G401 (cell line): ENCODE measurements at regions not wholly inside any gene's neighbourhood (a gene's known extent, or its start where the extent isn't known, plus 50 kb on each side); places are given as distances from the start of the nearest gene placed in this dataset.
"Not testable (repeated sequence)": the region's sequence is repeated elsewhere in the genome, so short reads cannot be mapped to it uniquely, and the experiment has no call there.

ENCODE experiments used
- DNase-seq: peaks from one replicate; pipeline ENCODE4 v3.0.0-alpha.2; 2015; ENCODE audit warnings: low spot score
- in situ Hi-C: cut with HindIII; loops from 2 replicates; pipeline ENCODE4 v1.10.0; 2016; ENCODE audit warnings: low sequenced_read_pairs, mixed read lengths

GRCh38 chr6:48417927-48418326 is 306.9 kb upstream of the PTCHD4 start:
- DNase-seq: no peak
- in situ Hi-C loops: no loop called here

DNA sequence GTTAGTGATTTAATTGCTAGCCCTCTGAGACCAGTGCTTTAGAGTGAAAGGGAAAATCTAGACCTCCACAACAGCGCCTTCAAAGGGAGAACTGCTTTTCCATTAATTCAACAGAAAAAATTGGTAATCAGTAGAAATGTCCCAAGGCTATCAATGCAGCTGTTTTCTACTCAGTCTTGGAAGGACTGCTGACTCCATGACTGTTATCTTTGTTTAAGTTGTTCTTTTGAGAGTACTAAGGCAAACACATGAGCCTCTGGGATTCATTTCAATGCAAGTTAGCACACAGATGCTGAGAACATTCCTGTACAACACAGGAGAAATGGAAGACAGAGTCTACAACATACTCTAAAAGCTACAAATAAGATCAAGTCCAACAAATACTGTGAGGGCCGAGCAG is 301.7 kb upstream of the PTCHD4 start:
- in situ Hi-C loops: no loop called here
- DNase-seq: no peak

GRCh38 chr6:48404927-48405326 is 293.9 kb upstream of the PTCHD4 start:
- DNase-seq: no peak
- in situ Hi-C loops: no loop called here

GRCh38 chr6:48403587-48403986 is 292.6 kb upstream of the PTCHD4 start:
- no peak for DNase-seq
- in situ Hi-C loops: no loop called here

- DNase-seq: no peak
- in situ Hi-C loops: no loop called here
These were observed 290.0 kb upstream of the PTCHD4 start for GRCh38 chr6:48401016-48401415.

GRCh38 chr6:48397887-48398286 is 286.9 kb upstream of the PTCHD4 start:
- DNase-seq: no peak
- in situ Hi-C loops: no loop called here

DNA sequence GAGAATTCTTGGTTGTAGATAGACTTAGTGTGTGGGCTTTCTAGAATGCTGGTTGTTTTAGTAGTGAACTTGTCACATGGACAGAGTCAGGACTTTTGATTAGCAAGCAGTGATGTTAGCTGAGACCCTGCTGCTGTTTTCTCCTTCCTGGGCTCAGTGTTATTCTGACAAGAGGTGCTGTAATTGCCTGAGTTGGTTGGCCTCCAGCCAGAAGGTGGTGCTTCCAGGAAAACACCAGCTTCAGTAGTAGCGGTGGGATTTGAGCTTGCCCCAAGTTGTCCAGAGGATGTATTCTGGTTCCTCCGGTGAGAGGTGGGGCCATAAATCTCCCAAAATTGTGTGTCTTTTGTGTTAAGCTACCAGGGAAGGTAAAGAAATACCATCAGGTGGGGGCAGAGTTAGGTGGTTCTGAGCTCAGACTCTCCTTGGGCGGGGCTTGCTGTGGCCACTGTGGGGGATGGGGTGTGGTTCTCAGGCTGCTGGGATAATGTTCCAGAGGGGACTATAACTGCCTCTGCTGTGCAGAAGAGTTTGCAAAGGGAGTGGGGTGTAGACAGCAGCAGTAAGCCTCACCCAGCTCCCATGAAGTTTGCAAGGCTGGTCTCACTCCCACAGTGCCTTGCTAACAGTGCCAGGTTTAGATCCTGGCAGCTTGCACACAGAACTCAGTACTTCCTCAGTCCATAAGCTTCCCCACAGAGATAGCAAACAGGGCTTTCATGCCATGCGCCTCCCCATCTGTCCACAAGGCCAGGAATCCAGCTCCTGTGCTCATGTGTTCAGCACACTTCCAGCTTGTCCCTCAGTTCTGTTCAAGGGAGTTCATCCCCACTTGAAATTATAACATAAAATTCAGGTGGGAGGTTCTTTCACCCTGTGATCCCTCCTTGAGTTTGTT is 278.4 kb upstream of the PTCHD4 start:
- peak; percentile 4 for DNase-seq
- in situ Hi-C loops: no loop called here

DNA sequence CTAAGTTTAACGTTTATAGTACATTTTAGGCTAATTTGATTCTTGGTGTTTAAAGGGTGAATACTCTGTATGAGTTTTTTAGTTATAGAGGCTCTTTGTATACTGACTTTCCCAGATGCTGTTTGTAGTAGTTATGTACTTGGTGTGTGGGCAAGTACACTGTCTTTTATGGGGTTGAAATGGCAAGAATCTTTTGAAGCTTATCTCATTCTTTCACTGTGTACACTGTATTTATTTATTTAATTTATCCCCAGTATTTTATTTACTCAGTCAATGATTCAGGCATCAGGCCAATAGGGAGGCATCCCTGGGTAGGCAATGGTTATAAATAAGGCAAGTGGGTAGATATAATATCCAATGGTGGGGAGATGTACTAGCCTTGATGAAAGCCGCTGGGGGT is 277.0 kb upstream of the PTCHD4 start:
- no peak for DNase-seq

DNA sequence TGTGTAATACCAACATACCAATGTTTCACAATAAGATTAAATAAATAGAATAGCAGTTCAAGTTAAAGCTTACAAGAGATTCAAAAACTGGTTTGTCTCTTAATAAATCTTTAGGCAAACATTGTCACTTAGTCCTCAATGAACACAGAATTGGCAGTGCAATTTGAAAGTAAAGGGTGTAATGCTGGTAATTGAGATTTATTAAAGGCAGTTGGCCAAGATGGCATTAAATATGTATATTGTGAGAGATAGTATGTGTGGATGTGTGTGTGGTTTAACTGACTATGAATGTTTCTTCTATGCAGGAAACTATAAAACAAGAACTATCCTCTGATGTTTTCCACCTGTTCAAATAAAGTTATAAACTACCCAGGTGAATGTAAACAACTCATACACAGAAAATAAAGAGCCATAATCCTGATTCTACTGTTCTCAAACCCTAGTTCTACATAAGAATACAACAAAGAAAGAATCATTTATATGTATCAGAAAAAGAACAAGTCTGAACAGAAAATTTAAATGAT is 267.9 kb upstream of the PTCHD4 start:
- no peak for DNase-seq
- in situ Hi-C loops: no loop called here

More for the DNA sequence above, 277.0 kb upstream of the PTCHD4 start:
- in situ Hi-C loops: no loop called here

GRCh38 chr6:48377115-48377514 is 266.1 kb upstream of the PTCHD4 start:
- in situ Hi-C loops: no loop called here
- no peak for DNase-seq

DNA sequence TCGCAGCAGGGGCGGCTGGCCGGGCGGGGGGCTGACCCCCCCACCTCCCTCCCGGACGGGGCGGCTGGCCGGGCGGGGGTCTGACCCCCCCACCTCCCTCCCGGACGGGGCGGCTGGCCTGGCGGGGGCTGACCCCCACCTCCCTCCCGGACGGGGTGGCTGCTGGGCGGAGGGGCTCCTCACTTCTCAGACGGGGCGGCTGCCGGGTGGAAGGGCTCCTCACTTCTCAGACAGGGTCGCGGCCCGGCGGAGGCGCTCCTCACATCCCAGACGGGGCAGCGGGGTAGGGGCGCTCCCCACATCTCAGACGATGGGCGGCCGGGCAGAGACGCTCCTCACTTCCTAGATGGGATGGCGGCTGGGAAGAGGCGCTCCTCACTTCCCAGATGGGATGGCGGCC is 260.2 kb upstream of the PTCHD4 start:
- in situ Hi-C loops, DNase-seq: not testable (repeated sequence)

DNA sequence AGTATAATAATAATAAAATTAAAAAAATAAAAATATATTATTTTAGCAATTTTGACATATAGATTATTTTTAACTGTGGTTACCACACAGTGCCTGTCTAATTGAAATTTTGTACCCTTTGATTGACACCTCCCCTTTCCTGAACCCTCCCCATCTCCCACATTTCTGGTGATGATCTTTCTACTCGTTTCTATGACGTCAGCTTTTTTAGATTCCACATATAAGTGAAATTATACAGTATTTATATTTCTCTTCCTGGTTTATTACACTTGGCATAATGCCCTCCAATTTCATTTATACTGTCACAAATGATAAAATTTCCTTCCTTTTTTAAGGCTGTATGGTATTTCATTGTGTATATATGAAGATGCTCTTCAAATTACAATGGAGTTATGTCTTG is 258.1 kb upstream of the PTCHD4 start:
- no peak for DNase-seq
- in situ Hi-C loops: no loop called here

GRCh38 chr6:48325701-48326100 is 214.7 kb upstream of the PTCHD4 start:
- in situ Hi-C loops: no loop called here
- DNase-seq: peak; percentile 2

DNA sequence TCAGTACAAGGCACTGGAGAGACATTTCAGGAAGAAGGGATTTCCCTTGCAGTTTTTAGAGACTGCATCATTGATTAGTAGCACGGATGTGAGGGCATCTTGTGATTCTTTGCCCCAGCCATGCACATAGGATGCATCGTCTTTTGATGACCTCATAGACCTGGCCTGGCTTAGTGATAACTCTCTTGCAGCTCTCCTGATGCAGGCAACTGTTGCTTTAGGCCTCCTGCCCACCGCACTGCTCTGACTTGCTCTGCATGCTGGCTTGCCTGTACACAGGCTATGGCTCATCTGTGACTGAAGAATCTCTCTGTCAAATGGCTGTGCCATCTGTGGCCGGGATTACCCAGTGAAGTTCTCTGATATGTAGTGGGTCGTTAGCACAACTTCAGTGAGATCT is 207.7 kb upstream of the PTCHD4 start:
- in situ Hi-C loops: no loop called here
- DNase-seq: no peak

DNA sequence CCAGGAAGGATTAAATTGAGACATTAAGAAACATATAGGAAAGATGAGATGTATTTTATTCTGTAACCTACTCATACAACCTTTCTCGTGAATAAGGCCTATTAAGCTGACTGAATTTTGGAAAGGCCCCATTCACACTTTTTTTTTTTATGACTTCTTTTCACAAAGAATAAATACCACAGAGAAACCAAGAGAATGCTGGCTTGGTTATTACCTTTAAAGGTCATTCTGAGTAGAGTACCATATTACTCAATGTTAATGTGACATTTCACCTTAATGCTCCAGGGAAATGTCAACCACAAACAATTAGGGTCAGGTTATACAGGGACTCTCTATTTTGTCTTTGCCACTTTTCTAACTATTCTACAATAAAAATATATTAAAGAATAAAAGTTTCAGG is 204.9 kb upstream of the PTCHD4 start:
- DNase-seq: no peak
- in situ Hi-C loops: no loop called here

DNA sequence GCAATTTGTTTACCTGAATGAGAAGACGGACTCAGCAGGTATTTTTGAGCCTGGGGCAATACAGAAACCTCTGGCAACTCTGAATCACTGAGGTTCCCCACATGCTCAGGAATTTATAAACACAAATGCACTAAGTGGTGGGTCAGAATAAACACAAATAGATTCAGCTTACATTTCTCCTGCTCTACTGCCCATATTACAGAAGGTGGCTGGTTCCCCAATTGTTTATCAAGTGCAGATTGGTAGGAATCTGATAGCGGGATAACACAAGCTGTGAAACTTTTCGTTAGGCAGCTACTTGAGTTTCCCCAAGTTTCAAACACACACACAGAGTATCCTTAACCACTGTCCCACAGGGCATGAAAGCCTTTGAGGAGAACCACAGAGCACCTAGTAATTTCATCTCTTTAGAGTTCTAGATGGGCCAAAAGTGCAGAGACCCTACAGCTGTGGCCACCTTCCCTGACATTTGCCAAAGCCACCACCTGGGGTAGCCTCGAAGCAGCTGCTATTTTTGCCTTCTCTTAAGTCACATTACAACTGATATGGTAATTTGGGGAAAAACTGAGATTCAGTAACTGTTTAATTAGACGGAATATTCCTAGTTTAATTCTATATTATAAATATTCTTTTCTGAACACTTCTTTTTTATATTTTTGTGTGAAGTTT is 204.2 kb upstream of the PTCHD4 start:
- DNase-seq: no peak
- in situ Hi-C loops: no loop called here

DNA sequence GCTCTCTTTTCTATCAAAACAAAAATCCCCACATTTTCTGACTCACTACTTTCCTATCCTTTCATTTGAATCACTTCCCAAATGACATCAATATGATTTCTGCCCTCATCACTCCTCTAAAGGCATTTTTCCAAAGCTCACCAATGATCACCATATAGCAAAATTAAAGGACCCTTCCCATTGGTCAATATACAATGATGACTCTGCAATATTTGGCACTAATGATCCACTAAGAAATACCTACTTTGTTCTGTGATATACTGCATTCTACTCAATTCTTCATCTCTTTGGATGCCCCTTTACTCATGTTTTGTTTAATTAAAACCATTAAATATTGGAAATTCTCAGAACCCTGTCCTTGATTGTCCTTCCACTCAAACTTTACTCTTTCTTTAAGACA is 200.3 kb upstream of the PTCHD4 start:
- DNase-seq: no peak
- in situ Hi-C loops: no loop called here

GRCh38 chr6:48307573-48307972 is 196.6 kb upstream of the PTCHD4 start:
- DNase-seq: no peak
- in situ Hi-C loops: no loop called here

DNA sequence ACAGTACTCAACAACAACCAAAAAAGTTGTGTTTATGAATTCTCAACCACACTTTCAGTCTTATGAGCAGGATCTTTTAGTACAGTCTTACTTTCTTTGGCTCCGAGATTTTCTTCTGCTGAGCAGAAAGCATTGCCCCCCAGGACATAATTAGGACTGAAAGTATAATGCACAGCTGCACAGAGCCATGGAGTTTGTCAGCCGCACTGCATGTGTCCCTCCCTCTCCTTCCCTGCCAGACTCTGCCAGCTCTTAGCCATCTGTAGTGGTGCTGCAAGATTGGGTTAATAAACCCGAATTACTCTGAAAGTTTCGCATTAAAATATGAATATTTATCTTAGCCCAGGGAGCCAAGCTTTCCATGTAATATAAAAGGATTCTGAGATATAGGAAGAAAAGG is 179.6 kb upstream of the PTCHD4 start:
- no peak for DNase-seq
- in situ Hi-C loops: no loop called here

DNA sequence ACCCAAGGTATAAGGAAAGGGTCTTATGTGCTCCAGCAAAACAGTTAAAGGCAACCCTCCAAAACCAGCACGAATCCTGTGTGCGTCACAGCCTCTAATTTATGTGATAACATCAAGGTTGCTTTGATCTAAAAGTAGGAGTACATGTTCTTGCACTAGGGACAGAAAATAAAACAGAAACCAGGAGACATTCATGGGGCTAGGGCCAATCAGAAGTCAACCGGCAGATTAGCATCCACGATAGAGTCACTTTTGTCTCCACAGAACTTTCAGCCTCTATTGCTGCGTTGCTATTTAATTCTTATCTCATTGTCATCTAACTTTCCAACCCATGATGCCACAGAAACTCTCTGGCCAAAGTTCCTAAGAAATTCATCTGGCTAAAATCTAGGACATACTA is 178.8 kb upstream of the PTCHD4 start:
- in situ Hi-C loops: no loop called here
- DNase-seq: no peak

DNA sequence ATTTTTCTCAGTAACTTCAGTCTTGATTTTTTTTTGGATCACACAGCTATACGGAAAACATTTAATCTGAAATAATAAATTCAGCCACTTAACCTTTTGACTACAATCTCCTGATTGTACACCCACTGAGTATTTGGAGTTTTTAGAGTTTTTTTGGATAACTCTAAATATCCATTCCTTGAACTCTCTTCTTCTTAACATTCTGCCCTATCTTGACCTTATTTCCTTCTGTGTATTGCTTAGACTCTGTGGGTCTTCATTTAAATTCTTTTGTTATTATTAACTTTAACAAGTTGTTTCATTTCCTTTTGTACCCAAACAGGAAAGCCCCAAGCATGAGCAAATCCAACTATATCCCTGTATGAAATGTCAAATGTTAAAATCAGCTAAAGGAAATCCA is 170.2 kb upstream of the PTCHD4 start:
- in situ Hi-C loops: no loop called here
- DNase-seq: no peak
